ENCODE measurements at regions not wholly inside any gene's neighbourhood (a gene's known extent, or its start where the extent isn't known, plus 50 kb on each side); places are given as distances from the start of the nearest gene placed in this dataset.

- Histone ChIP-seq H3K36me3 (no peaks in the 10 kb centered on the region), H3K4me1 (no peaks in the 10 kb centered on the region), H3K4me3 (no peak overlapping the region), H3K27ac (no peak overlapping the region), H3K9me3 (no peaks in the 10 kb centered on the region), H3K27me3 (peaks cover 0 to 5% (median 0%) of the 10 kb centered on the region in 4 donors)
- no peak for DNase-seq
- 85 to 94% methylated on average over 1 of the region's 1 CpG for WGBS, 2 donors
- TF ChIP-seq, protein P1, sequence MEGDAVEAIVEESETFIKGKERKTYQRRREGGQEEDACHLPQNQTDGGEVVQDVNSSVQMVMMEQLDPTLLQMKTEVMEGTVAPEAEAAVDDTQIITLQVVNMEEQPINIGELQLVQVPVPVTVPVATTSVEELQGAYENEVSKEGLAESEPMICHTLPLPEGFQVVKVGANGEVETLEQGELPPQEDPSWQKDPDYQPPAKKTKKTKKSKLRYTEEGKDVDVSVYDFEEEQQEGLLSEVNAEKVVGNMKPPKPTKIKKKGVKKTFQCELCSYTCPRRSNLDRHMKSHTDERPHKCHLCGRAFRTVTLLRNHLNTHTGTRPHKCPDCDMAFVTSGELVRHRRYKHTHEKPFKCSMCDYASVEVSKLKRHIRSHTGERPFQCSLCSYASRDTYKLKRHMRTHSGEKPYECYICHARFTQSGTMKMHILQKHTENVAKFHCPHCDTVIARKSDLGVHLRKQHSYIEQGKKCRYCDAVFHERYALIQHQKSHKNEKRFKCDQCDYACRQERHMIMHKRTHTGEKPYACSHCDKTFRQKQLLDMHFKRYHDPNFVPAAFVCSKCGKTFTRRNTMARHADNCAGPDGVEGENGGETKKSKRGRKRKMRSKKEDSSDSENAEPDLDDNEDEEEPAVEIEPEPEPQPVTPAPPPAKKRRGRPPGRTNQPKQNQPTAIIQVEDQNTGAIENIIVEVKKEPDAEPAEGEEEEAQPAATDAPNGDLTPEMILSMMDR (IDR thresholded peaks at IDR 0.05), result no peak
- intact Hi-C loops (cut with DNase I), result no loop called here
- ATAC-seq, result no peak
- FAIRE-seq, result no peak
These were observed 1126.3 kb downstream of the SORCS1 start for GRCh38 chr10:106038246-106038645.

GRCh38 chr10:106033065-106033464, 1131.4 kb downstream of the SORCS1 start:
- H3K4me1 ChIP-seq, result no peaks in the 10 kb centered on the region
- no peak overlapping the region for H3K27ac ChIP-seq
- H3K27me3 ChIP-seq, result no peaks in the 10 kb centered on the region
- no peak for DNase-seq
- no peak for FAIRE-seq
- intact Hi-C loops (cut with DNase I), result no loop called here
- no peaks in the 10 kb centered on the region for H3K36me3 ChIP-seq
- no peaks in the 10 kb centered on the region for H3K9me3 ChIP-seq
- no peak for ATAC-seq
- no peak overlapping the region for H3K4me3 ChIP-seq
- TF ChIP-seq, protein P1 (IDR thresholded peaks at IDR 0.05), result no peak

DNA sequence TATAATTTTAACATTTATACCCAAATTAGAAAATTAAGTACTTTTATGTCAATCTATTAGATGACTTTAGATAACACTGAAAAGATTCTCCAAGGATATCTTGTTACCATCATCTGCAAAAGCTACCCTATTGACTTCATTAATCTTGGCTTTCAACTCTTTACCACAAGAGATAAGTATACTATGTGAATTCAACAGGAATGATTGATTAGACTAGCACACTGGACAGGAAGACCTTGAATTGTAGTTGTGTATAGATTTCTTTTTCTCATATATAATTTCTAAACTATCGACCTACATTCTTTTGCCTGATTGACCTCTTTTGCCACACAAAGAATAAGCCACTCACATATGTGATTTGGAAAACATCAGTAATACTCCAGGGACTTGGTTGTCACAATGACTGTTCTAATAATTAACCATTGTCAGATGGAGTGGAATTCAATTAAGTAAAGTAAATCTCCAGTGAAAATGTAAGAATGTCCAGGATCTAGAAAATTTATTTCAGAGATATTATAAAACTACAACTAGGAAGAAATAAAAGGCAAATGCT, 1132.0 kb downstream of the SORCS1 start:
- intact Hi-C loops (cut with DNase I), result no loop called here
- 8 to 13% methylated on average over 1 of the region's 1 CpG for WGBS, 2 donors
- no peaks in the 10 kb centered on the region for H3K36me3 ChIP-seq
- no peak for ATAC-seq
- no peak overlapping the region for H3K27ac ChIP-seq
- H3K27me3 ChIP-seq, result no peaks in the 10 kb centered on the region
- TF ChIP-seq, protein P1 (IDR thresholded peaks at IDR 0.05), result no peak
- no peak overlapping the region for H3K4me3 ChIP-seq
- H3K4me1 ChIP-seq, result no peaks in the 10 kb centered on the region
- DNase-seq, result no peak
- H3K9me3 ChIP-seq, result no peaks in the 10 kb centered on the region
- FAIRE-seq, result no peak

- Histone ChIP-seq H3K4me1 (no peaks in the 10 kb centered on the region), H3K4me3 (no peak overlapping the region), H3K27me3 (no peaks in the 10 kb centered on the region), H3K9me3 (no peaks in the 10 kb centered on the region), H3K27ac (no peak overlapping the region), H3K36me3 (no peaks in the 10 kb centered on the region)
- intact Hi-C loops (cut with DNase I), result no loop called here
- TF ChIP-seq, protein P1 (IDR thresholded peaks at IDR 0.05), result no peak
- DNase-seq (no peak), FAIRE-seq (no peak), ATAC-seq (no peak)
- WGBS, 2 donors, result 19 to 37% methylated on average over 1 of the region's 1 CpG
These were observed 1137.3 kb downstream of the SORCS1 start for GRCh38 chr10:106027240-106027639.

DNA sequence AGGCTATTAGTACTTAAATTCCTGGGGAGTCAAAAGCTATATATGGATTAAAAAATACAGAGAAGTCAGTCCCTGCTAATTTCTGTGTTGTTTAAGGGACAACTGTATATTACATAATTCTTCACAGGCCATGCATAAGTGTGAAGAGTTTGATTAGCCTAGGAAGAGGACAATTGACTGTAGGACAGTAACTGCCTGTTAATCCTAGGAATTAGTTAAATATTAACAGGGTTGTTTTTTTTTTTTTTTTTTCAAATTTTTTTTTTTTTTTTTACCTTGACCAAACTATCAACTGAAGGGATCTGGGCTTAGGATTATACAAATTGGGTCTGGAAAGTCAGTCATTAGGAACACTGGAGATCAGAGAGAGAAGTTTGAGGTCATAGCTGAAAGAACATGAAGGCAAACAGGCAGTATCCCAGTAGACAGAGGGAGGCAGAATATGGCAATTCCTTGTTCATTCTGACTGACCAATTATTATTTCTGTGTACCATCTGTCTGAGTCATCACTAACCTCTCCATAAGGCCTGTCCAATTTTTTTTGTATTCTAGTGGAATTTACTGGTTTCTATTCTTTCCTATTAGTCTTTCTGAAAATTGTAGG, 1139.2 kb downstream of the SORCS1 start:
- DNase-seq (no peak), FAIRE-seq (no peak)

More for the DNA sequence above, 1139.2 kb downstream of the SORCS1 start:
- intact Hi-C loops (cut with DNase I), result no loop called here
- Histone ChIP-seq H3K4me1 (no peaks in the 10 kb centered on the region), H3K36me3 (no peaks in the 10 kb centered on the region), H3K27me3 (no peaks in the 10 kb centered on the region), H3K4me3 (no peak overlapping the region), H3K9me3 (no peaks in the 10 kb centered on the region), H3K27ac (no peak overlapping the region)
- no peak for ATAC-seq
- TF ChIP-seq, protein P1 (IDR thresholded peaks at IDR 0.05), result no peak
